Keratinocyte (primary cell): ENCODE measurements at regions not wholly inside any gene's neighbourhood (a gene's known extent, or its start where the extent isn't known, plus 50 kb on each side); places are given as distances from the start of the nearest gene placed in this dataset.

Source experiments
- CTCF ChIP-seq, 3 experiments: IDR thresholded peaks in 1 of 3; conservative IDR thresholded peaks in 1 of 3; optimal IDR thresholded peaks in 1 of 3; 2 replicates in 2 of 3; 3 replicates in 1 of 3; pipeline versions ENCODE3 to v1.5.1; 2011; ENCODE audit warnings: low read length in 3 of 3, mild to moderate bottlenecking in 3 of 3, moderate library complexity in 2 of 3, control low read depth in 1 of 3, inconsistent platforms in 1 of 3; ENCODE audit not compliant: insufficient read depth in 2 of 3; ENCODE audit errors: extremely low read depth in 1 of 3
- EZH2 ChIP-seq: IDR thresholded peaks from one replicate; pipeline ENCODE4 v1.6.1; 2012; ENCODE audit warnings: inconsistent platforms, mild to moderate bottlenecking, low read length, moderate library complexity

GRCh38 chr9:86772635-86772993 is 174.7 kb downstream of the GAS1 start:
- TF ChIP-seq CTCF (optimal IDR thresholded peaks at IDR 0.05 in 1 of 3, IDR thresholded peaks at IDR 0.05 in 1 of 3, conservative IDR thresholded peaks at IDR 0.05 in 1 of 3; ENCODE audit: extremely low read depth in 1 of 3, insufficient read depth in 2 of 3, low read length in 3 of 3) = no peak
- TF ChIP-seq EZH2 = no peak
